ENCODE measurements at regions not wholly inside any gene's neighbourhood (a gene's known extent, or its start where the extent isn't known, plus 50 kb on each side); places are given as distances from the start of the nearest gene placed in this dataset.

DNA sequence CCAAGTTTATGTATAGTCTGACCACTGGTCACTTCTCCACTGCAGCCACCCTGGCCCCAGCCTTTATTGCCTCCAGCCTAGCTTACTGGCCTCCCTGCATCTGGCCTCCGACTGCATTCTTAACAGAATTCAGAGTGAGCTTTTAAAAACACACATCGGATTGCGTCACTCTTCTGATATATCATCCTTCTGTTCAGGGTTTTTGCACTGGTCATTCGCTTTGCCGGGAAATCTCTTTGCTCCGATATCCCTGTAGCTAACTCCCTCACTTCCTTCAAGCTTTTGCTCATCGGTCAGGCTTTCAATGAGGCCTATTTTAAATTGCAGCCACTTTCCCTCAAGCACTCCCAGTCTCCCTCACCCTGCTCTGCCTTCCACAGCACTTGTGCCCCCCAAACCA lies 101.6 kb upstream of the DLX2 start:
- TF ChIP-seq, protein P1, sequence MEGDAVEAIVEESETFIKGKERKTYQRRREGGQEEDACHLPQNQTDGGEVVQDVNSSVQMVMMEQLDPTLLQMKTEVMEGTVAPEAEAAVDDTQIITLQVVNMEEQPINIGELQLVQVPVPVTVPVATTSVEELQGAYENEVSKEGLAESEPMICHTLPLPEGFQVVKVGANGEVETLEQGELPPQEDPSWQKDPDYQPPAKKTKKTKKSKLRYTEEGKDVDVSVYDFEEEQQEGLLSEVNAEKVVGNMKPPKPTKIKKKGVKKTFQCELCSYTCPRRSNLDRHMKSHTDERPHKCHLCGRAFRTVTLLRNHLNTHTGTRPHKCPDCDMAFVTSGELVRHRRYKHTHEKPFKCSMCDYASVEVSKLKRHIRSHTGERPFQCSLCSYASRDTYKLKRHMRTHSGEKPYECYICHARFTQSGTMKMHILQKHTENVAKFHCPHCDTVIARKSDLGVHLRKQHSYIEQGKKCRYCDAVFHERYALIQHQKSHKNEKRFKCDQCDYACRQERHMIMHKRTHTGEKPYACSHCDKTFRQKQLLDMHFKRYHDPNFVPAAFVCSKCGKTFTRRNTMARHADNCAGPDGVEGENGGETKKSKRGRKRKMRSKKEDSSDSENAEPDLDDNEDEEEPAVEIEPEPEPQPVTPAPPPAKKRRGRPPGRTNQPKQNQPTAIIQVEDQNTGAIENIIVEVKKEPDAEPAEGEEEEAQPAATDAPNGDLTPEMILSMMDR (IDR thresholded peaks at IDR 0.05 in 8 of 11, conservative IDR thresholded peaks at IDR 0.05 in 3 of 11), result no peak
- no peak for TF ChIP-seq POLR2A (IDR thresholded peaks at IDR 0.05)
- no peak for TF ChIP-seq POLR2AphosphoS5 (IDR thresholded peaks at IDR 0.05)

Measured in spleen (tissue), 7 donors.